H1 (cell line): ENCODE measurements at regions not wholly inside any gene's neighbourhood (a gene's known extent, or its start where the extent isn't known, plus 50 kb on each side); places are given as distances from the start of the nearest gene placed in this dataset.

Experiments
- CTCF ChIA-PET: fragments of 300-600 bp; sonication (Branson Sonifier 250); formaldehyde crosslinking; loops from one replicate; lab custom pipeline; 2021; ENCODE audit not compliant: partially characterized antibody; lab: Charles Lee
- POLR2A ChIA-PET: fragments of 300-600 bp; sonication (Branson Sonifier 250); formaldehyde crosslinking; loops from one replicate; lab custom pipeline; 2021; ENCODE audit warnings: inconsistent platforms; ENCODE audit not compliant: partially characterized antibody; lab: Charles Lee
- DNase-seq, 2 experiments: peaks; one replicate each; pipeline versions ENCODE4 v3.0.0 to v3.0.0-alpha.2; 2010 to 2022; ENCODE audit warnings: low spot score in 2 of 2, low read depth in 1 of 2, mixed read lengths in 1 of 2
- FAIRE-seq: peaks from 2 replicates; lab custom pipeline; 2011; peaks lifted over from hg19 to GRCh38; lab: Jason Lieb, UNC
- H2AFZ ChIP-seq: 2 replicates; pipeline ENCODE4 v1.8.1; 2012; ENCODE audit warnings: low read length, inconsistent platforms
- H2AK5ac ChIP-seq: 2 replicates; pipeline ENCODE4 v1.6.1; 2013; ENCODE audit warnings: low read depth, low read length
- H2BK120ac ChIP-seq: replicated peaks from 2 replicates; pipeline ENCODE3; 2013; ENCODE audit warnings: low read depth, low read length, inconsistent platforms
- H2BK12ac ChIP-seq: 2 replicates; pipeline ENCODE4 v1.6.1; 2013; ENCODE audit warnings: low read depth, low read length
- H2BK15ac ChIP-seq: 2 replicates; pipeline ENCODE4 v1.6.1; 2013; ENCODE audit warnings: low read length
- H2BK20ac ChIP-seq: 2 replicates; pipeline ENCODE4 v1.6.1; 2013; ENCODE audit warnings: low read length
- H2BK5ac ChIP-seq: 2 replicates; pipeline ENCODE4 v1.6.1; 2013; ENCODE audit warnings: low read depth, low read length
- H3K14ac ChIP-seq: 2 replicates; pipeline ENCODE4 v1.6.1; 2013; ENCODE audit warnings: inconsistent platforms; ENCODE audit not compliant: insufficient read length
- H3K18ac ChIP-seq: 2 replicates; pipeline ENCODE4 v1.6.1; 2013; ENCODE audit warnings: low read length; ENCODE audit errors: extremely low read depth
- H3K23ac ChIP-seq: 2 replicates; pipeline ENCODE4 v1.6.1; 2013; ENCODE audit warnings: inconsistent platforms; ENCODE audit not compliant: insufficient read length
- H3K23me2 ChIP-seq: 2 replicates; pipeline ENCODE4 v1.6.1; 2013; ENCODE audit warnings: low read depth, low read length
- H3K27ac ChIP-seq: 2 replicates; pipeline ENCODE4 v1.6.1; 2011; ENCODE audit warnings: low read depth, low read length, inconsistent platforms
- H3K27me3 ChIP-seq, 4 experiments: replicated peaks in 1 of 4; 1 replicate in 1 of 4; 2 replicates in 3 of 4; pipeline versions ENCODE4 v1.6.1 to v1.8.1; 2011 to 2013; ENCODE audit warnings: low read length in 3 of 4, mild to moderate bottlenecking in 3 of 4, inconsistent platforms in 2 of 4, mixed read lengths in 2 of 4, moderate library complexity in 1 of 4; ENCODE audit not compliant: control insufficient read depth in 3 of 4, insufficient read depth in 3 of 4; ENCODE audit errors: extremely low read depth in 1 of 4
- H3K36me3 ChIP-seq, 4 experiments: 2 replicates each; pipeline versions ENCODE4 v1.6.1 to v1.8.1; 2011 to 2013; ENCODE audit warnings: mild to moderate bottlenecking in 4 of 4, low read length in 3 of 4, moderate library complexity in 2 of 4, control low read depth in 1 of 4, inconsistent platforms in 1 of 4; ENCODE audit not compliant: insufficient read depth in 4 of 4, control insufficient read depth in 2 of 4
- H3K4ac ChIP-seq: replicated peaks from 2 replicates; pipeline ENCODE3; 2013; ENCODE audit warnings: low read length, low read depth, mixed read lengths, inconsistent platforms; ENCODE audit not compliant: insufficient read length
- H3K4me1 ChIP-seq, 4 experiments: replicated peaks in 1 of 4; 1 replicate in 1 of 4; 2 replicates in 3 of 4; pipeline versions ENCODE4 v1.6.1 to v1.8.1; 2011 to 2013; ENCODE audit warnings: low read length in 3 of 4, inconsistent platforms in 2 of 4, mixed read lengths in 1 of 4; ENCODE audit not compliant: insufficient read depth in 4 of 4, control insufficient read depth in 3 of 4
- H3K4me2 ChIP-seq, 2 experiments: 2 replicates each; pipeline versions ENCODE4 v1.6.1 to v1.8.1; 2011 to 2013; ENCODE audit warnings: low read depth in 2 of 2, low read length in 2 of 2, control low read depth in 1 of 2, inconsistent platforms in 1 of 2, mild to moderate bottlenecking in 1 of 2; ENCODE audit not compliant: insufficient read depth in 1 of 2
- H3K4me3 ChIP-seq, 4 experiments: fragments of 200-600, 300-600 bp in 1 of 4; sonication (generic), shearing (Covaris generic), sonication (Bioruptor Twin) in 1 of 4; 2 replicates each; pipeline versions ENCODE4 v1.5.1 to v1.8.1; 2011 to 2016; ENCODE audit warnings: low read length in 4 of 4, low read depth in 3 of 4, control low read depth in 2 of 4, inconsistent platforms in 2 of 4, mild to moderate bottlenecking in 2 of 4, mixed read lengths in 1 of 4, moderate library complexity in 1 of 4; ENCODE audit not compliant: insufficient read depth in 2 of 4; ENCODE audit errors: extremely low read depth in 1 of 4
- H3K56ac ChIP-seq: replicated peaks from 2 replicates; pipeline ENCODE3; 2013; ENCODE audit warnings: low read depth, mild to moderate bottlenecking, mixed read lengths, low read length, inconsistent platforms; ENCODE audit not compliant: insufficient read length
- H3K79me1 ChIP-seq: 2 replicates; pipeline ENCODE4 v1.6.1; 2013; ENCODE audit warnings: low read depth, low read length, control low read depth
- H3K79me2 ChIP-seq, 2 experiments: 2 replicates each; pipeline versions ENCODE4 v1.6.1 to v1.8.1; 2012 to 2013; ENCODE audit warnings: low read length in 2 of 2, mild to moderate bottlenecking in 2 of 2, inconsistent platforms in 1 of 2; ENCODE audit not compliant: insufficient read depth in 2 of 2, control insufficient read depth in 1 of 2
- H3K9ac ChIP-seq, 4 experiments: replicated peaks in 1 of 4; 1 replicate in 1 of 4; 2 replicates in 3 of 4; pipeline versions ENCODE4 v1.6.1 to v1.8.1; 2011 to 2013; ENCODE audit warnings: low read depth in 3 of 4, low read length in 3 of 4, control low read depth in 2 of 4, mild to moderate bottlenecking in 2 of 4, moderate library complexity in 2 of 4, inconsistent platforms in 1 of 4; ENCODE audit errors: extremely low read depth in 1 of 4
- H3K9me3 ChIP-seq, 2 experiments: 2 replicates each; pipeline versions ENCODE4 v1.6.1 to v1.8.1; 2012 to 2013; ENCODE audit warnings: mild to moderate bottlenecking in 2 of 2, moderate library complexity in 2 of 2, control low read depth in 1 of 2, inconsistent platforms in 1 of 2, low read depth in 1 of 2, low read length in 1 of 2, mixed read lengths in 1 of 2; ENCODE audit not compliant: insufficient read depth in 2 of 2
- H4K20me1 ChIP-seq, 2 experiments: replicated peaks in 1 of 2; 2 replicates each; pipeline versions ENCODE3 to v1.8.1; 2011 to 2013; ENCODE audit warnings: inconsistent platforms in 2 of 2, low read length in 2 of 2, mild to moderate bottlenecking in 1 of 2; ENCODE audit not compliant: insufficient read depth in 2 of 2, control insufficient read depth in 1 of 2
- H4K5ac ChIP-seq: 2 replicates; pipeline ENCODE4 v1.6.1; 2013; ENCODE audit warnings: low read length, low read depth, mixed read lengths, inconsistent platforms; ENCODE audit not compliant: insufficient read length
- H4K8ac ChIP-seq: 2 replicates; pipeline ENCODE4 v1.8.0; 2013; ENCODE audit warnings: mild to moderate bottlenecking, moderate library complexity, low read length, inconsistent platforms; ENCODE audit not compliant: insufficient read depth; ENCODE audit errors: extremely low read depth
- H4K91ac ChIP-seq: replicated peaks from 2 replicates; pipeline ENCODE3; 2013; ENCODE audit warnings: low read length, mixed read lengths, inconsistent platforms; ENCODE audit not compliant: insufficient read length
- BACH1 ChIP-seq: IDR thresholded peaks from 2 replicates; pipeline ENCODE4 v1.6.1; 2012; ENCODE audit warnings: low read length, improper control_type of control experiment
- BCL11A ChIP-seq, 2 experiments: IDR thresholded peaks; one replicate each; pipeline ENCODE4 v1.6.1; 2011; ENCODE audit warnings: low read depth in 2 of 2, low read length in 2 of 2, mild to moderate bottlenecking in 2 of 2
- CHD2 ChIP-seq: IDR thresholded peaks from 2 replicates; pipeline ENCODE4 v1.6.1; 2012; ENCODE audit warnings: low read length, improper control_type of control experiment
- GTF2F1 ChIP-seq: IDR thresholded peaks from 2 replicates; pipeline ENCODE4 v1.6.1; 2012; ENCODE audit warnings: low read depth, low read length, improper control_type of control experiment, borderline replicate concordance
- HDAC2 ChIP-seq, 2 experiments: fragments of 300-600 bp in 1 of 2; sonication (generic) in 1 of 2; IDR thresholded peaks; 2 replicates each; pipeline ENCODE4 v1.6.1; 2011 to 2012; ENCODE audit warnings: low read depth in 2 of 2, low read length in 2 of 2, mild to moderate bottlenecking in 2 of 2, moderate library complexity in 2 of 2, borderline replicate concordance in 1 of 2, inconsistent platforms in 1 of 2
- JUND ChIP-seq: IDR thresholded peaks from 2 replicates; pipeline ENCODE4 v1.6.1; 2011; ENCODE audit warnings: mild to moderate bottlenecking, improper control_type of control experiment, low read length
- RFX5 ChIP-seq: IDR thresholded peaks from 2 replicates; pipeline ENCODE4 v1.6.1; 2011; ENCODE audit warnings: low read depth, low read length, improper control_type of control experiment, borderline replicate concordance
- SIX5 ChIP-seq: IDR thresholded peaks from 2 replicates; pipeline ENCODE4 v1.6.1; 2011; ENCODE audit warnings: mild to moderate bottlenecking, low read depth, low read length
- SUZ12 ChIP-seq: fragments of 200-600 bp; sonication (generic); IDR thresholded peaks from 2 replicates; pipeline ENCODE4 v1.6.1; 2012; ENCODE audit warnings: mild to moderate bottlenecking, inconsistent platforms, low read length, moderate library complexity, mixed read lengths
- WGBS, 2 experiments: shearing (Covaris generic) in 1 of 2; methylation state at CpG; one replicate each; pipeline versions ENCODE4 v1.1.6 to v1.1.7; 2013 to 2015; ENCODE audit warnings: low lambda C conversion rate in 2 of 2, mixed read lengths in 2 of 2, inconsistent platforms in 1 of 2, low coverage in 1 of 2, missing lambda C conversion rate in 1 of 2; ENCODE audit not compliant: insufficient replicate concordance in 2 of 2, insufficient coverage in 1 of 2, insufficient read length in 1 of 2; ENCODE audit errors: extremely low coverage in 1 of 2, missing lambda C conversion rate in 1 of 2; 5-methylcytosine and 5-hydroxymethylcytosine counted together
- TF ChIP-seq, protein P1 (sequence below), 3 experiments: IDR thresholded peaks; 1 replicate in 2 of 3; 2 replicates in 1 of 3; pipeline versions ENCODE4 v1.5.1 to v1.6.1; 2011; ENCODE audit warnings: low read length in 3 of 3, mild to moderate bottlenecking in 3 of 3, inconsistent platforms in 2 of 3, low read depth in 1 of 3, moderate library complexity in 1 of 3; ENCODE audit not compliant: insufficient read depth in 1 of 3; ENCODE audit errors: control extremely low read depth in 1 of 3

DNA sequence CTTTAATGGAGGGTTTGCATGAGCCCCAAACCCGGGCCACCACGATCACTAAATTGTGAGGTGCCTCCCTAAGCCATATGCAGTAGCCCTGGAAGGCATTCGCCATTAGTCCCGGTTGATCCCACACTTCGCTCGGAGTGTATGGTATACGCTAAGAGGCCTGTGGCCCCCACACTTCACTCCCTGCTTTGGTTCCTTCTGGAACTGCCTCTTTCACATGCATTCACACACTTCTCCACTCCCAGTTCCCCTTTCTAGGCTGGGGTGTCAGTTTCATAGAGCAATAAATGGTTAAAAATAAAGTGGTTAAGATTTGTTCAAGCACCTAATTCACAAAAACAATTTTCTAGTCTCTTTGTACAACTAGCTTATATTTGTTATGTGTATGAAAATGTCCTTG lies 212.1 kb upstream of the KCND2 start:
- no peak overlapping the region for H3K4me2 ChIP-seq
- H4K20me1 ChIP-seq = no peaks in the 10 kb centered on the region
- H3K4me1 ChIP-seq = no peaks in the 10 kb centered on the region
- no peaks in the 10 kb centered on the region for H3K27me3 ChIP-seq
- H3K36me3 ChIP-seq = no peaks in the 10 kb centered on the region
- WGBS, 2 experiments = 94% methylated on average over 7 of the region's 7 CpGs; no CpG with 5 or more reads in 1 of the 2 experiments
- no peak for FAIRE-seq
- no peaks in the 10 kb centered on the region for H3K79me2 ChIP-seq
- H2AK5ac ChIP-seq = no peak overlapping the region
- no peaks in the 10 kb centered on the region for H3K79me1 ChIP-seq
- CTCF ChIA-PET = no interaction called here
- H2AFZ ChIP-seq = no peak overlapping the region
- no peak overlapping the region for H3K9ac ChIP-seq
- no peak overlapping the region for H3K56ac ChIP-seq
- H3K27ac ChIP-seq = no peak overlapping the region
- no peak overlapping the region; the same call in 1 of the 2 replicates for H4K8ac ChIP-seq
- no peak for DNase-seq
- H3K18ac ChIP-seq = no peak overlapping the region
- no peak overlapping the region for H2BK15ac ChIP-seq
- POLR2A ChIA-PET = no interaction called here
- no peak overlapping the region for H2BK20ac ChIP-seq
- H3K4ac ChIP-seq = no peak overlapping the region
- TF ChIP-seq BACH1 (no peak), BCL11A (IDR thresholded peaks at IDR 0.05; ENCODE audit: low read depth in 2 of 2, low read length in 2 of 2) (no peak), JUND (no peak), CHD2 (no peak), RFX5 (no peak), GTF2F1 (no peak), HDAC2 (IDR thresholded peaks at IDR 0.05; ENCODE audit: borderline replicate concordance in 1 of 2, low read depth in 2 of 2, low read length in 2 of 2) (no peak), SIX5 (no peak), SUZ12 (no peak)
- TF ChIP-seq, protein P1, sequence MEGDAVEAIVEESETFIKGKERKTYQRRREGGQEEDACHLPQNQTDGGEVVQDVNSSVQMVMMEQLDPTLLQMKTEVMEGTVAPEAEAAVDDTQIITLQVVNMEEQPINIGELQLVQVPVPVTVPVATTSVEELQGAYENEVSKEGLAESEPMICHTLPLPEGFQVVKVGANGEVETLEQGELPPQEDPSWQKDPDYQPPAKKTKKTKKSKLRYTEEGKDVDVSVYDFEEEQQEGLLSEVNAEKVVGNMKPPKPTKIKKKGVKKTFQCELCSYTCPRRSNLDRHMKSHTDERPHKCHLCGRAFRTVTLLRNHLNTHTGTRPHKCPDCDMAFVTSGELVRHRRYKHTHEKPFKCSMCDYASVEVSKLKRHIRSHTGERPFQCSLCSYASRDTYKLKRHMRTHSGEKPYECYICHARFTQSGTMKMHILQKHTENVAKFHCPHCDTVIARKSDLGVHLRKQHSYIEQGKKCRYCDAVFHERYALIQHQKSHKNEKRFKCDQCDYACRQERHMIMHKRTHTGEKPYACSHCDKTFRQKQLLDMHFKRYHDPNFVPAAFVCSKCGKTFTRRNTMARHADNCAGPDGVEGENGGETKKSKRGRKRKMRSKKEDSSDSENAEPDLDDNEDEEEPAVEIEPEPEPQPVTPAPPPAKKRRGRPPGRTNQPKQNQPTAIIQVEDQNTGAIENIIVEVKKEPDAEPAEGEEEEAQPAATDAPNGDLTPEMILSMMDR (IDR thresholded peaks at IDR 0.05; ENCODE audit: control extremely low read depth in 1 of 3, insufficient read depth in 1 of 3, low read depth in 1 of 3, low read length in 3 of 3) = no peak
- no peaks in the 10 kb centered on the region for H3K9me3 ChIP-seq
- no peak overlapping the region for H4K5ac ChIP-seq
- no peak overlapping the region for H3K14ac ChIP-seq
- H4K91ac ChIP-seq = no peak overlapping the region
- no peaks in the 10 kb centered on the region for H3K23me2 ChIP-seq
- no peak overlapping the region for H3K23ac ChIP-seq
- no peak overlapping the region for H2BK5ac ChIP-seq
- H2BK120ac ChIP-seq = no peak overlapping the region
- no peak overlapping the region for H3K4me3 ChIP-seq
- no peak overlapping the region for H2BK12ac ChIP-seq
